ENCODE measurements at regions not wholly inside any gene's neighbourhood (a gene's known extent, or its start where the extent isn't known, plus 50 kb on each side); places are given as distances from the start of the nearest gene placed in this dataset.

DNA sequence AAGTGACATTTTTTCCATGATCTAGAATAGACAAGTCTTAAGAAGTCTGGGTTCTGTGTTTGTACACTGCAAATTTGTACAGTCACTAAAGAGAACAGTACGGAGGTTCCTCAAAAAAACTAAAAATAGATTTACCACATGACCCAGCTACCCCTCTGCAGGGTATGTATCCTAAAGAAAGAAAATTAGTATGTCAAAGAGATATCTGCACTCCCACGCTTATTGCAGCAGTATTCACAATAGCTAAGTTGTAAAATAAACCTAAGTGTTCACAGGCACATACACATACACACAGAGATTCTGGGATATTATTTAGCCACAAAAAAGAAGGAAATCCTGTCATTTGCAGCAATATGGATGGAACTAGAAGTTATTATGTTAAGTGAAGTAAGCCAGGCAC, 120.4 kb downstream of the ZIC1 start:
- TF ChIP-seq, protein P1, sequence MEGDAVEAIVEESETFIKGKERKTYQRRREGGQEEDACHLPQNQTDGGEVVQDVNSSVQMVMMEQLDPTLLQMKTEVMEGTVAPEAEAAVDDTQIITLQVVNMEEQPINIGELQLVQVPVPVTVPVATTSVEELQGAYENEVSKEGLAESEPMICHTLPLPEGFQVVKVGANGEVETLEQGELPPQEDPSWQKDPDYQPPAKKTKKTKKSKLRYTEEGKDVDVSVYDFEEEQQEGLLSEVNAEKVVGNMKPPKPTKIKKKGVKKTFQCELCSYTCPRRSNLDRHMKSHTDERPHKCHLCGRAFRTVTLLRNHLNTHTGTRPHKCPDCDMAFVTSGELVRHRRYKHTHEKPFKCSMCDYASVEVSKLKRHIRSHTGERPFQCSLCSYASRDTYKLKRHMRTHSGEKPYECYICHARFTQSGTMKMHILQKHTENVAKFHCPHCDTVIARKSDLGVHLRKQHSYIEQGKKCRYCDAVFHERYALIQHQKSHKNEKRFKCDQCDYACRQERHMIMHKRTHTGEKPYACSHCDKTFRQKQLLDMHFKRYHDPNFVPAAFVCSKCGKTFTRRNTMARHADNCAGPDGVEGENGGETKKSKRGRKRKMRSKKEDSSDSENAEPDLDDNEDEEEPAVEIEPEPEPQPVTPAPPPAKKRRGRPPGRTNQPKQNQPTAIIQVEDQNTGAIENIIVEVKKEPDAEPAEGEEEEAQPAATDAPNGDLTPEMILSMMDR (IDR thresholded peaks at IDR 0.05): no peak
- TF ChIP-seq POLR2AphosphoS5 (IDR thresholded peaks at IDR 0.05) (no peak), POLR2A (IDR thresholded peaks at IDR 0.05) (no peak)

Measured in gastroesophageal sphincter (tissue), 3 donors.